ENCODE measurements at regions not wholly inside any gene's neighbourhood (a gene's known extent, or its start where the extent isn't known, plus 50 kb on each side); places are given as distances from the start of the nearest gene placed in this dataset.

GRCh38 chr2:121018136-121019061, 266.6 kb downstream of the TFCP2L1 start:
- no peak for TF ChIP-seq MYC (IDR thresholded peaks at IDR 0.05; ENCODE audit: low read depth, low read length)
- TF ChIP-seq MAX (IDR thresholded peaks at IDR 0.05; ENCODE audit: low read depth, low read length), result no peak
- TF ChIP-seq POLR2A (IDR thresholded peaks at IDR 0.05; ENCODE audit: extremely low read depth, insufficient read length), result no peak
- no peak for TF ChIP-seq CTCF (IDR thresholded peaks at IDR 0.05; ENCODE audit: low read depth, low read length)
- no peak overlapping the region for H3K4me3 ChIP-seq (ENCODE audit: low read depth, low read length)
- no peak for DNase-seq (ENCODE audit: low read depth)

DNA sequence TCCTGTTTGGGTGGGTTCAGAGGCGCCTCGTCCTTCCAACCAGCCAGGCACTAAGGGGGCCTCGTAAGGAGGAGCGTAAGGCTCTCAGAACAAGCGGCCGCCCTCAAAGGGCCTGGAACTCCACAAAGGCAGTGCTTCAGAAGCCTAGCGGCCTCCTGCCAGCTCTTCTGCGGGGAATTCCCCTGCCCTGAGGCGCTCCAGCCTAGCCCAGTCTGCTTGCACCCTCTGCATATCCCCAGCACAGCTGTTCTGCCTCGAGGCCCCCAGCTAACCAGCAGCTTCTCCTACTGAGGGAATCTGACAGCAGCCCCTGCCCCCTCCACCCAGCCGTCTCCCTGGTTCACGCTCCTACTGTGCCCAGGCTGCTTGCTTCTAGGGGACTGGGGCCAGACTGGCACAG, 265.9 kb downstream of the TFCP2L1 start:
- TF ChIP-seq POLR2A (IDR thresholded peaks at IDR 0.05; ENCODE audit: extremely low read depth, insufficient read length) (no peak), MAX (IDR thresholded peaks at IDR 0.05; ENCODE audit: low read depth, low read length) (no peak), CTCF (IDR thresholded peaks at IDR 0.05; ENCODE audit: low read depth, low read length) (no peak), MYC (IDR thresholded peaks at IDR 0.05; ENCODE audit: low read depth, low read length) (no peak)
- no peak overlapping the region for H3K4me3 ChIP-seq (ENCODE audit: low read depth, low read length)
- no peak for DNase-seq (ENCODE audit: low read depth)

DNA sequence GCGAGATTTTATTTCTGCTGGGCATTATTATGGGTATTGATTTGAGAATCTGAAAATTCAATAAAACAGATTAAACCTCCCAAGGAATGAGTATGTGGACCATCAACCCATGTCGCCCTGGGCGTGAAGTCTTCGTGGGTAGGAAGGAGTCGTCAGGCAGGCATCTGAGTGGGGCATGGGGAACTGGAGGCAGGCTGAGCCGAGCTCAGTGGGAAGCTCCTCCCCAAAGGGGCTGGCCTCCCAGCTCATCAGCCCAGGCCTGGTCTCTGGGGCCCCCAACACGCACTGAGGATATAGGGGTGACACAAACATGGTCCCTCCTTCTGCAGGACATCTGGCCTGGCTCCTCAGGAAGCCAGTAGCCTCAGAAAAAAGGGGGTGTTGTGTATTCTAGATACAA, 265.2 kb downstream of the TFCP2L1 start:
- TF ChIP-seq POLR2A (IDR thresholded peaks at IDR 0.05; ENCODE audit: extremely low read depth, insufficient read length) (no peak), MYC (IDR thresholded peaks at IDR 0.05; ENCODE audit: low read depth, low read length) (no peak), CTCF (IDR thresholded peaks at IDR 0.05; ENCODE audit: low read depth, low read length) (no peak), MAX (IDR thresholded peaks at IDR 0.05; ENCODE audit: low read depth, low read length) (no peak)
- DNase-seq (ENCODE audit: low read depth), result no peak
- no peak overlapping the region for H3K4me3 ChIP-seq (ENCODE audit: low read depth, low read length)

- TF ChIP-seq POLR2A (IDR thresholded peaks at IDR 0.05; ENCODE audit: extremely low read depth, insufficient read length) (no peak), CTCF (IDR thresholded peaks at IDR 0.05; ENCODE audit: low read depth, low read length) (no peak), MYC (IDR thresholded peaks at IDR 0.05; ENCODE audit: low read depth, low read length) (no peak), MAX (IDR thresholded peaks at IDR 0.05; ENCODE audit: low read depth, low read length) (no peak)
- H3K4me3 ChIP-seq (ENCODE audit: low read depth, low read length), result no peak overlapping the region
- no peak for DNase-seq (ENCODE audit: low read depth)
These were observed 263.3 kb downstream of the TFCP2L1 start for GRCh38 chr2:121021685-121022084.

GRCh38 chr2:121028577-121028976, 256.4 kb downstream of the TFCP2L1 start:
- DNase-seq (ENCODE audit: low read depth), result no peak
- no peak for TF ChIP-seq MAX (IDR thresholded peaks at IDR 0.05; ENCODE audit: low read depth, low read length)
- no peak for TF ChIP-seq MYC (IDR thresholded peaks at IDR 0.05; ENCODE audit: low read depth, low read length)
- TF ChIP-seq CTCF (IDR thresholded peaks at IDR 0.05; ENCODE audit: low read depth, low read length), result no peak
- TF ChIP-seq POLR2A (IDR thresholded peaks at IDR 0.05; ENCODE audit: extremely low read depth, insufficient read length), result no peak
- no peak overlapping the region for H3K4me3 ChIP-seq (ENCODE audit: low read depth, low read length)

Data from NB4 (cell line).